Ishikawa (cell line): ENCODE measurements at regions not wholly inside any gene's neighbourhood (a gene's known extent, or its start where the extent isn't known, plus 50 kb on each side); places are given as distances from the start of the nearest gene placed in this dataset.

Experiments used
- CEBPB ChIP-seq: IDR thresholded peaks from 2 replicates; pipeline ENCODE4 v1.6.1; 2012
- CREB1 ChIP-seq: IDR thresholded peaks from 2 replicates; pipeline ENCODE4 v1.6.1; 2012; ENCODE audit warnings: low read depth
- EGR1 ChIP-seq: IDR thresholded peaks from 2 replicates; pipeline ENCODE4 v1.6.1; 2012
- EP300 ChIP-seq: IDR thresholded peaks from 2 replicates; pipeline ENCODE4 v1.6.1; 2012; ENCODE audit warnings: borderline replicate concordance
- FOXM1 ChIP-seq: IDR thresholded peaks from 2 replicates; pipeline ENCODE4 v1.6.1; 2012; ENCODE audit warnings: low read depth, borderline replicate concordance
- NFIC ChIP-seq: IDR thresholded peaks from 2 replicates; pipeline ENCODE4 v1.6.1; 2012
- RAD21 ChIP-seq: IDR thresholded peaks from 2 replicates; pipeline ENCODE4 v1.6.1; 2012; ENCODE audit warnings: low read depth
- TAF1 ChIP-seq: IDR thresholded peaks from 2 replicates; pipeline ENCODE4 v1.6.1; 2012; ENCODE audit warnings: low read depth, mild to moderate bottlenecking
- TCF12 ChIP-seq: IDR thresholded peaks from 2 replicates; pipeline ENCODE4 v1.6.1; 2012; ENCODE audit warnings: low read depth
- TEAD4 ChIP-seq: IDR thresholded peaks from 2 replicates; pipeline ENCODE4 v1.6.1; 2012
- YY1 ChIP-seq: IDR thresholded peaks from 2 replicates; pipeline ENCODE4 v1.6.1; 2012; ENCODE audit warnings: low read depth
- ZBTB7A ChIP-seq: IDR thresholded peaks from 2 replicates; pipeline ENCODE4 v1.6.1; 2012; ENCODE audit warnings: low read depth
- TF ChIP-seq, protein P1 (sequence below): IDR thresholded peaks from 2 replicates; pipeline ENCODE4 v1.6.1; 2012
- TF ChIP-seq, protein P2 (sequence below): IDR thresholded peaks from 2 replicates; pipeline ENCODE4 v1.6.1; 2012
- TF ChIP-seq, protein P3 (sequence below): IDR thresholded peaks from 2 replicates; pipeline ENCODE4 v1.6.1; 2012; ENCODE audit warnings: low read depth, mild to moderate bottlenecking

- TF ChIP-seq, protein P1, sequence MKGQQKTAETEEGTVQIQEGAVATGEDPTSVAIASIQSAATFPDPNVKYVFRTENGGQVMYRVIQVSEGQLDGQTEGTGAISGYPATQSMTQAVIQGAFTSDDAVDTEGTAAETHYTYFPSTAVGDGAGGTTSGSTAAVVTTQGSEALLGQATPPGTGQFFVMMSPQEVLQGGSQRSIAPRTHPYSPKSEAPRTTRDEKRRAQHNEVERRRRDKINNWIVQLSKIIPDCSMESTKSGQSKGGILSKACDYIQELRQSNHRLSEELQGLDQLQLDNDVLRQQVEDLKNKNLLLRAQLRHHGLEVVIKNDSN = no peak
- TF ChIP-seq EP300 (no peak), TAF1 (no peak), FOXM1 (no peak), NFIC (no peak), RAD21 (no peak), ZBTB7A (no peak), CREB1 (no peak), EGR1 (no peak), YY1 (no peak), CEBPB (no peak), TEAD4 (no peak), TCF12 (no peak)
- TF ChIP-seq, protein P2, sequence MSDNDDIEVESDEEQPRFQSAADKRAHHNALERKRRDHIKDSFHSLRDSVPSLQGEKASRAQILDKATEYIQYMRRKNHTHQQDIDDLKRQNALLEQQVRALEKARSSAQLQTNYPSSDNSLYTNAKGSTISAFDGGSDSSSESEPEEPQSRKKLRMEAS = no peak
- TF ChIP-seq, protein P3, sequence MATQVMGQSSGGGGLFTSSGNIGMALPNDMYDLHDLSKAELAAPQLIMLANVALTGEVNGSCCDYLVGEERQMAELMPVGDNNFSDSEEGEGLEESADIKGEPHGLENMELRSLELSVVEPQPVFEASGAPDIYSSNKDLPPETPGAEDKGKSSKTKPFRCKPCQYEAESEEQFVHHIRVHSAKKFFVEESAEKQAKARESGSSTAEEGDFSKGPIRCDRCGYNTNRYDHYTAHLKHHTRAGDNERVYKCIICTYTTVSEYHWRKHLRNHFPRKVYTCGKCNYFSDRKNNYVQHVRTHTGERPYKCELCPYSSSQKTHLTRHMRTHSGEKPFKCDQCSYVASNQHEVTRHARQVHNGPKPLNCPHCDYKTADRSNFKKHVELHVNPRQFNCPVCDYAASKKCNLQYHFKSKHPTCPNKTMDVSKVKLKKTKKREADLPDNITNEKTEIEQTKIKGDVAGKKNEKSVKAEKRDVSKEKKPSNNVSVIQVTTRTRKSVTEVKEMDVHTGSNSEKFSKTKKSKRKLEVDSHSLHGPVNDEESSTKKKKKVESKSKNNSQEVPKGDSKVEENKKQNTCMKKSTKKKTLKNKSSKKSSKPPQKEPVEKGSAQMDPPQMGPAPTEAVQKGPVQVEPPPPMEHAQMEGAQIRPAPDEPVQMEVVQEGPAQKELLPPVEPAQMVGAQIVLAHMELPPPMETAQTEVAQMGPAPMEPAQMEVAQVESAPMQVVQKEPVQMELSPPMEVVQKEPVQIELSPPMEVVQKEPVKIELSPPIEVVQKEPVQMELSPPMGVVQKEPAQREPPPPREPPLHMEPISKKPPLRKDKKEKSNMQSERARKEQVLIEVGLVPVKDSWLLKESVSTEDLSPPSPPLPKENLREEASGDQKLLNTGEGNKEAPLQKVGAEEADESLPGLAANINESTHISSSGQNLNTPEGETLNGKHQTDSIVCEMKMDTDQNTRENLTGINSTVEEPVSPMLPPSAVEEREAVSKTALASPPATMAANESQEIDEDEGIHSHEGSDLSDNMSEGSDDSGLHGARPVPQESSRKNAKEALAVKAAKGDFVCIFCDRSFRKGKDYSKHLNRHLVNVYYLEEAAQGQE = no peak
These were observed 57.4 kb upstream of the ZBTB20 start for GRCh38 chr3:115204475-115204874.

DNA sequence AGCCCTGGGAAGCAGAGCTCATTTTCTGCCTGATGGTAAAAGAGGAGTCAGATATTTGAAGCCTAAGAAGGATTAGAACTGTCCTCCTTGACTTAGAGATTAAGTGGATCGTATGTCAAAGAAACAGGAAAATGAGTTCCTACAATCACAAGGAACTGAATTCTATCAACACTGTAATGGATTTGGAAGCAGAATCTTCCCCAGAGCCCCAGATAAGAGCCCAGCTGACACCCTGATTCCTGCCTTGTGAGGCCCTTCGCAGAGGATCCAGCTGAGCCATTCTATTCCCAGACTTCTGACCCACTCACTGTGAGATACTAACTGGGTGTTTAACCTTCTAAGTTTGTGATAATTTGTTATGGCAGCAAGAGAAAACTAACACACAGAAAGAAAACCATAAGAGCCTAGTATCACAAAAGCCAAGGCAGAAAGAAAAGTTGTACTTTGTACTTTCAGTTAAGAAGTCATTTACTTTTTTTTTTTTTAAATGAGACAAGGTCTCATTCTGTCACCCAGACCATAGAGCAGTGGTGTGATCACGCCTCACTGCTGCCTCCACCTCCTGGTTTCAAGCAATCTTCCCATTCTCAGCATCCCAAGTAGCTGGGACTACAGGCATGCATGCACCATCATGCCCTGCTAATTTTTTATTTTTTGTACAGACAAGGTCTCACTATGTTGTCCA is 61.1 kb upstream of the ZBTB20 start:
- TF ChIP-seq NFIC (no peak), RAD21 (no peak), ZBTB7A (no peak), EP300 (no peak), FOXM1 (no peak), TEAD4 (no peak), YY1 (no peak), TCF12 (no peak), CREB1 (no peak), CEBPB (no peak), TAF1 (no peak)
- TF ChIP-seq, protein P2 = no peak
- TF ChIP-seq, protein P1 = no peak

DNA sequence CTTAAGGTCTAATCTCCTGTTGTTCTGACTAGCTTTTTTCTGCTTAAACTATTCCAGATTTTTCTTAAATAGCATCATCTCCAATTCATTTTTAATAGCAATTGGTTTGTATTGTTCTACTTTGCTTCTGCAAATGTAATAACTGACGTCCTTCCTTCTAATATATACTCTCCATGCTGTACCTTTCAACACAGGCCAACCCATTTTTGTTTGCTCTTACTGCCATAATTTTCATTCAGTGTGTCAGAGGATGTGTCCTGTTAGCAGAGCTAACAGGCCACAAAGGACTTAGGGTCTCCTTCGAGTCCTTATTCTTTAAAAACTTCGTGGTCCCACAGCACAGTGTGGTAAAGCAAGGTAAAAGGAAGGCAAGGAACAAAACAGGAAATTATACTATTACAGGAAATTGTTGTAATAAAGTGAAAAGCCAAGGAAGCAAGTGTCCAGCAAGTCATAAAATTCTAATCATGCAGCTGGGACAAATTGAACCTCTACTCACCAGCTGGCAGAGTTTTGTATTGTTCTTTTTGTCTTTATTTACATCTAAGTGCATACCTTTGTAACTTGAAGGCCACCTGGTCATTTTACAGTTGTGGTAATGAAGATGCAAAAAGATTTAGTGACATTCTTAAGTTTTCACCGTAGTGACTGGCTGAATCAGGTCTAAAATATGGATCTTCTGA is 64.9 kb upstream of the ZBTB20 start:
- TF ChIP-seq YY1 (no peak), EP300 (no peak), CEBPB (no peak), CREB1 (no peak), ZBTB7A (no peak), EGR1 (no peak), RAD21 (no peak), TCF12 (no peak), TEAD4 (no peak), FOXM1 (no peak)
- TF ChIP-seq, protein P2 = no peak

- TF ChIP-seq, protein P3 = no peak
- TF ChIP-seq TAF1 (no peak), NFIC (no peak), CREB1 (no peak), EP300 (no peak), EGR1 (no peak), YY1 (no peak)
- TF ChIP-seq, protein P1 = no peak
These were observed 65.5 kb upstream of the ZBTB20 start for GRCh38 chr3:115212615-115213014.

DNA sequence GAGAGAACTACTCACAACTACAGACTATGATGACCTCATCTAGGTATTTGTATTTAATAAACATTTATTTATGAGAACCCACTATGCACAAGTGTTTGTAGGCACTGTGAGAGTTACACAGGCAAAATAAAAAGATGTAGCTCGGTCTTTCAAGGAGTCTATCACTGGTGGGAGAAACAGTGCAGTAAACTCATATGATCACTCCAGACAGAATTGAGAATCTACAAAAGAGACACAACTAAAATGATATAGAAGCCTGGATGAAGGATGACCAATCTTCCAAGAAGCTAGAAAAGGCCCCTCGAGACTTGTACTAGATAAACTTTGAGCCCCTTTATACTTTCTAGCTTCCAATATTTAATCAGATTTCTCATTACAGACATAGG is 70.2 kb upstream of the ZBTB20 start:
- TF ChIP-seq CEBPB = no peak
- TF ChIP-seq TEAD4 = no peak
- TF ChIP-seq, protein P3 = no peak
- no peak for TF ChIP-seq YY1
- TF ChIP-seq TAF1 = no peak
- no peak for TF ChIP-seq TCF12
- TF ChIP-seq NFIC = no peak
- TF ChIP-seq EP300 = no peak
- TF ChIP-seq, protein P2 = no peak
- no peak for TF ChIP-seq RAD21
- TF ChIP-seq CREB1 = no peak
- TF ChIP-seq, protein P1 = no peak
